ENCODE measurements at regions not wholly inside any gene's neighbourhood (a gene's known extent, or its start where the extent isn't known, plus 50 kb on each side); places are given as distances from the start of the nearest gene placed in this dataset.

DNA sequence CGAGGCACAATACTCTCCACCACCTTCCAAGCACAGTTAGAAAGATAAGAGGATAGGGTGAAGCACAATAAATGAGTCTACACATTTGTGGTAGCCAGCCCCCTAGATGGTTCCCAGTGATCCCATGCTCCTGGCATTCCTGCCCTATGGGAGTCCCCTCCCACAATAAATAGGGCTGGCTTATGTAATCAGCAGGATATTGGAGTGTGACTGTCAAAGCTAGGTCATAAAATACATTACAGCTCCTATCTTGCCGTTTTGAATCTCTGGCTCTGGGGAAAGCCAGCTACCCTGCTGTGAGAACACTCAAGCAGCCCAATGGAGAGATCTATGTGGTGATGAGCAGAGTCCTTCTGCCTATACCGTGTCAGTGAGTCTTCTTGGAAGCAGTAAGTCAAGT is 198.7 kb upstream of the NOCT start:
- H4K5ac ChIP-seq (ENCODE audit: low read depth, low read length), result no peak overlapping the region
- H3K9me3 ChIP-seq (ENCODE audit: control insufficient read depth, insufficient read depth, low read length), result no peaks in the 10 kb centered on the region
- H2AK9ac ChIP-seq (replicated peaks; ENCODE audit: low read depth, low read length, poor library complexity), result no peak overlapping the region
- no peak overlapping the region for H3K4ac ChIP-seq (ENCODE audit: low read depth, low read length)
- intact Hi-C loops (cut with micrococcal nuclease) (no loop called here), in situ Hi-C loops (cut with MboI; ENCODE audit: low sequenced_read_pairs) (no loop called here), dilution Hi-C loops (cut with HindIII; ENCODE audit: low sequenced_read_pairs, unreplicated experiment) (no loop called here)
- H3K23ac ChIP-seq (ENCODE audit: low read depth, low read length), result no peak overlapping the region
- H3K79me1 ChIP-seq (ENCODE audit: low read depth in 1 of 2, low read length in 2 of 2), result no peaks in the 10 kb centered on the region
- no peaks in the 10 kb centered on the region for H3K36me3 ChIP-seq (ENCODE audit: control insufficient read depth, insufficient read depth, low read length)
- no peak overlapping the region for H2AFZ ChIP-seq (replicated peaks; ENCODE audit: low read length, poor library complexity)
- no peak overlapping the region for H2AK5ac ChIP-seq (ENCODE audit: low read depth, low read length)
- no peak for ATAC-seq (ENCODE audit: low read depth)
- H3K14ac ChIP-seq (replicated peaks; ENCODE audit: low read depth, low read length), result no peak overlapping the region
- no peak for TF ChIP-seq MXI1 (IDR thresholded peaks at IDR 0.05; ENCODE audit: borderline replicate concordance, low read depth, low read length)
- TF ChIP-seq, protein P1, sequence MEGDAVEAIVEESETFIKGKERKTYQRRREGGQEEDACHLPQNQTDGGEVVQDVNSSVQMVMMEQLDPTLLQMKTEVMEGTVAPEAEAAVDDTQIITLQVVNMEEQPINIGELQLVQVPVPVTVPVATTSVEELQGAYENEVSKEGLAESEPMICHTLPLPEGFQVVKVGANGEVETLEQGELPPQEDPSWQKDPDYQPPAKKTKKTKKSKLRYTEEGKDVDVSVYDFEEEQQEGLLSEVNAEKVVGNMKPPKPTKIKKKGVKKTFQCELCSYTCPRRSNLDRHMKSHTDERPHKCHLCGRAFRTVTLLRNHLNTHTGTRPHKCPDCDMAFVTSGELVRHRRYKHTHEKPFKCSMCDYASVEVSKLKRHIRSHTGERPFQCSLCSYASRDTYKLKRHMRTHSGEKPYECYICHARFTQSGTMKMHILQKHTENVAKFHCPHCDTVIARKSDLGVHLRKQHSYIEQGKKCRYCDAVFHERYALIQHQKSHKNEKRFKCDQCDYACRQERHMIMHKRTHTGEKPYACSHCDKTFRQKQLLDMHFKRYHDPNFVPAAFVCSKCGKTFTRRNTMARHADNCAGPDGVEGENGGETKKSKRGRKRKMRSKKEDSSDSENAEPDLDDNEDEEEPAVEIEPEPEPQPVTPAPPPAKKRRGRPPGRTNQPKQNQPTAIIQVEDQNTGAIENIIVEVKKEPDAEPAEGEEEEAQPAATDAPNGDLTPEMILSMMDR (conservative IDR thresholded peaks at IDR 0.05; ENCODE audit: low read depth, low read length), result no peak
- TF ChIP-seq BHLHE40 (IDR thresholded peaks at IDR 0.05; ENCODE audit: low read depth, low read length), result no peak
- H3K4me1 ChIP-seq (ENCODE audit: control insufficient read depth, insufficient read depth, low read length), result no peaks in the 10 kb centered on the region
- no peak overlapping the region for H3K9ac ChIP-seq (ENCODE audit: low read depth, low read length)
- WGBS, 2 experiments (ENCODE audit: extremely low coverage in 2 of 2, insufficient read length in 1 of 2), result no CpG with 5 or more reads among the region's 3 CpGs
- no peaks in the 10 kb centered on the region; the same call in 1 of the 2 replicates for H3K27me3 ChIP-seq (ENCODE audit: control insufficient read depth, insufficient read depth, low read length)
- H2BK120ac ChIP-seq (ENCODE audit: low read depth, low read length), result no peak overlapping the region
- no peak overlapping the region for H2BK20ac ChIP-seq (ENCODE audit: low read depth, low read length)
- ChIA-PET POLR2A (ENCODE audit: unreplicated experiment) (no interaction called here), CTCF (no interaction called here)
- no peak overlapping the region for H3K18ac ChIP-seq (ENCODE audit: low read depth, low read length)
- no peak overlapping the region for H4K8ac ChIP-seq (ENCODE audit: low read depth in 2 of 2, low read length in 2 of 2)
- H2BK5ac ChIP-seq (ENCODE audit: low read depth, low read length, poor library complexity, severe bottlenecking), result no peak overlapping the region
- no peak overlapping the region for H2BK15ac ChIP-seq (ENCODE audit: low read depth, low read length)
- H3K4me3 ChIP-seq (ENCODE audit: insufficient read depth, low read depth, low read length), result no peak overlapping the region
- BruUV-seq (replicated peaks), result no TSS peak
- no peaks in the 10 kb centered on the region for H4K20me1 ChIP-seq (ENCODE audit: insufficient read depth, low read length)
- no peak overlapping the region for H3K27ac ChIP-seq (ENCODE audit: insufficient read depth, low read length)
- DNase-seq, result no peak
- H3K56ac ChIP-seq (ENCODE audit: extremely low read depth, insufficient read depth, low read length), result no peak overlapping the region
- no peaks in the 10 kb centered on the region for H3K9me1 ChIP-seq (ENCODE audit: insufficient read depth, low read length)
- no peak overlapping the region for H4K91ac ChIP-seq (ENCODE audit: insufficient read depth, low read depth, low read length)
- H3K4me2 ChIP-seq (ENCODE audit: low read depth, low read length), result no peak overlapping the region
